ENCODE measurements at regions not wholly inside any gene's neighbourhood (a gene's known extent, or its start where the extent isn't known, plus 50 kb on each side); places are given as distances from the start of the nearest gene placed in this dataset.

GRCh38 chr1:94694226-94694915 is 125.8 kb upstream of the SLC44A3 start:
- peaks cover 47% of the 10 kb centered on the region for H3K4me1 Mint-ChIP-seq
- peaks cover 2% of the 10 kb centered on the region for H3K36me3 Mint-ChIP-seq (ENCODE audit: low read depth)
- H3K4me3 Mint-ChIP-seq = no peak overlapping the region
- Histone ChIP-seq H3K36me3 (ENCODE audit: control insufficient read depth, insufficient read depth, low read length) (no peaks in the 10 kb centered on the region), H3K4me1 (ENCODE audit: control insufficient read depth, insufficient read depth, low read length) (peaks cover 8% of the 10 kb centered on the region), H3K9ac (ENCODE audit: extremely low read depth, low read length, poor library complexity, severe bottlenecking) (no peak overlapping the region), H3K27me3 (ENCODE audit: control insufficient read depth, insufficient read depth, low read length, poor library complexity, severe bottlenecking) (no peaks in the 10 kb centered on the region), H3K27ac (ENCODE audit: low read depth, low read length) (no peak overlapping the region), H3K9me3 (ENCODE audit: control insufficient read depth, low read length) (peaks cover 29% of the 10 kb centered on the region), H3K4me3 (ENCODE audit: low read length) (no peak overlapping the region)
- TF ChIP-seq CTCF (conservative IDR thresholded peaks at IDR 0.05) = no peak
- peaks cover 13% of the 10 kb centered on the region for H3K9me3 Mint-ChIP-seq
- peak; percentile 49 for DNase-seq
- H3K27me3 Mint-ChIP-seq (ENCODE audit: insufficient read depth) = no peaks in the 10 kb centered on the region
- 82 to 92% methylated on average over 3 to 4 of the region's 4 CpGs for WGBS, 2 experiments (ENCODE audit: insufficient coverage in 1 of 2, insufficient read length in 1 of 2)
- peak overlapping the region; percentile 42 for H3K27ac Mint-ChIP-seq

GRCh38 chr1:94693435-94693834 is 126.7 kb upstream of the SLC44A3 start:
- DNase-seq = peak; percentile 0
- no peaks in the 10 kb centered on the region for H3K27me3 ChIP-seq (ENCODE audit: control insufficient read depth, insufficient read depth, low read length, poor library complexity, severe bottlenecking)
- 82 to 100% methylated on average over 1 of the region's 1 CpG for WGBS, 2 experiments (ENCODE audit: insufficient coverage in 1 of 2, insufficient read length in 1 of 2)
- no peak for TF ChIP-seq CTCF (conservative IDR thresholded peaks at IDR 0.05)
- Mint-ChIP-seq H3K36me3 (ENCODE audit: low read depth) (peaks cover 2% of the 10 kb centered on the region), H3K27ac (no peak overlapping the region), H3K4me1 (peaks cover 48% of the 10 kb centered on the region), H3K9me3 (peaks cover 11% of the 10 kb centered on the region), H3K4me3 (no peak overlapping the region), H3K27me3 (ENCODE audit: insufficient read depth) (no peaks in the 10 kb centered on the region)
- peak overlapping the region; percentile 1 for H3K4me3 ChIP-seq (ENCODE audit: low read length)
- H3K9ac ChIP-seq (ENCODE audit: extremely low read depth, low read length, poor library complexity, severe bottlenecking) = no peak overlapping the region
- peaks cover 11% of the 10 kb centered on the region for H3K4me1 ChIP-seq (ENCODE audit: control insufficient read depth, insufficient read depth, low read length)
- H3K36me3 ChIP-seq (ENCODE audit: control insufficient read depth, insufficient read depth, low read length) = no peaks in the 10 kb centered on the region
- H3K27ac ChIP-seq (ENCODE audit: low read depth, low read length) = no peak overlapping the region
- peaks cover 27% of the 10 kb centered on the region for H3K9me3 ChIP-seq (ENCODE audit: control insufficient read depth, low read length)

- Mint-ChIP-seq H3K27ac (no peak overlapping the region), H3K27me3 (ENCODE audit: insufficient read depth) (no peaks in the 10 kb centered on the region), H3K4me1 (peaks cover 46% of the 10 kb centered on the region), H3K9me3 (peaks cover 11% of the 10 kb centered on the region), H3K36me3 (ENCODE audit: low read depth) (peaks cover 2% of the 10 kb centered on the region), H3K4me3 (no peak overlapping the region)
- Histone ChIP-seq H3K27ac (ENCODE audit: low read depth, low read length) (no peak overlapping the region), H3K9ac (ENCODE audit: extremely low read depth, low read length, poor library complexity, severe bottlenecking) (no peak overlapping the region), H3K4me1 (ENCODE audit: control insufficient read depth, insufficient read depth, low read length) (peaks cover 11% of the 10 kb centered on the region), H3K9me3 (ENCODE audit: control insufficient read depth, low read length) (peaks cover 27% of the 10 kb centered on the region), H3K27me3 (ENCODE audit: control insufficient read depth, insufficient read depth, low read length, poor library complexity, severe bottlenecking) (no peaks in the 10 kb centered on the region), H3K36me3 (ENCODE audit: control insufficient read depth, insufficient read depth, low read length) (no peaks in the 10 kb centered on the region), H3K4me3 (ENCODE audit: low read length) (peak overlapping the region; percentile 1)
- peak; percentile 80 for DNase-seq
- TF ChIP-seq CTCF (conservative IDR thresholded peaks at IDR 0.05) = peak; percentile 78
- 80 to 94% methylated on average over 3 of the region's 3 CpGs for WGBS, 2 experiments (ENCODE audit: insufficient coverage in 1 of 2, insufficient read length in 1 of 2)
These were observed 127.1 kb upstream of the SLC44A3 start for GRCh38 chr1:94693029-94693428.

Measured in endodermal cell (in vitro differentiated cells).